C4-2B (cell line): ENCODE measurements at regions not wholly inside any gene's neighbourhood (a gene's known extent, or its start where the extent isn't known, plus 50 kb on each side); places are given as distances from the start of the nearest gene placed in this dataset.

Experiments used
- CTCF ChIP-seq: fragments of 450-650 bp; conservative IDR thresholded peaks from 2 replicates; pipeline ENCODE4 v1.5.1; 2017; ENCODE audit warnings: mild to moderate bottlenecking
- ZFX ChIP-seq: fragments of 450-650 bp; IDR thresholded peaks from 2 replicates; pipeline ENCODE4 v1.6.1; 2017

GRCh38 chr1:94619731-94620130 lies 78.2 kb upstream of the F3 start:
- TF ChIP-seq CTCF = no peak
- TF ChIP-seq ZFX = no peak
